NCI-H2081 treated with DMSO at 0.1 percent for 48 hours (cell line): ENCODE measurements at regions not wholly inside any gene's neighbourhood (a gene's known extent, or its start where the extent isn't known, plus 50 kb on each side); places are given as distances from the start of the nearest gene placed in this dataset.

Source experiments
- DNase-seq: peaks from one replicate; lab custom pipeline; 2025; lab: John Stamatoyannopoulos, UW

DNA sequence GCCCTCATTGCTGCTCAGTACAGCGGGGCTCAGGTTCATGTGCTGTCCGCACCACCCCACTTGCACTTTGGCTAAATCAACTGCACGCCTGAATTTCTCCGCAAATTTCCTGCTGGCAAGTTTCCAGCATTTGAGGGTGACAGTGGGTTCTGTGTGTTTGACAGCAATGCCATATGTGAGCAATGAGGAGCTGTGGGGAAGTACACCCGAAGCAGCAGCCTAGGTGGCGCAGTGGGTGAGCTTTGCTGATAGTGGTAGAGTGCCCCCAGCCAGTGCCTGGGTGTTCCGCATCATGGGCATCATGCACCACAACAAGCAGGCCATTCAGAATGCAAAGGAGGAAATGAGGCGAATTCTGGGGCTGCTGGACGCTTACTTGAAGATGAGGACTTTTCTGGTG lies 103.9 kb upstream of the POT1 start:
- DNase-seq: no peak

DNA sequence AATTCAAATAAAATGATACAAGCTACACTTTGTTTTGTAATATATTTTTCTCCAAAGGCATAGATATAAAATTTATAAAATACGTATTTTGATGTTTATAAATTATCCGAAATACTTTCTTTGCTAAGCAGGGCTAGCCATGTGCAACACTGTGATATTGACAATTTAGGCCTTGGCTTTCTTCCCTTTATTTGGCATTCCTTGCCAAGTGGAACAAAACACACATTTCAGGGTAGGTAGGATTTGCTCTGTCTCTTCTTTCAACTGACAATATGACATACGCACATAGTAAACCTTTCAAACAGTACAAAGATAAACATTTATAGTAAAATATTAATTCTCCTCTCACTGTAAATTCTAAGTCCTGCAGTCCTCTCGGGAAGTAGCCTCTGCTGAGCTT lies 103.3 kb upstream of the POT1 start:
- DNase-seq: no peak

DNA sequence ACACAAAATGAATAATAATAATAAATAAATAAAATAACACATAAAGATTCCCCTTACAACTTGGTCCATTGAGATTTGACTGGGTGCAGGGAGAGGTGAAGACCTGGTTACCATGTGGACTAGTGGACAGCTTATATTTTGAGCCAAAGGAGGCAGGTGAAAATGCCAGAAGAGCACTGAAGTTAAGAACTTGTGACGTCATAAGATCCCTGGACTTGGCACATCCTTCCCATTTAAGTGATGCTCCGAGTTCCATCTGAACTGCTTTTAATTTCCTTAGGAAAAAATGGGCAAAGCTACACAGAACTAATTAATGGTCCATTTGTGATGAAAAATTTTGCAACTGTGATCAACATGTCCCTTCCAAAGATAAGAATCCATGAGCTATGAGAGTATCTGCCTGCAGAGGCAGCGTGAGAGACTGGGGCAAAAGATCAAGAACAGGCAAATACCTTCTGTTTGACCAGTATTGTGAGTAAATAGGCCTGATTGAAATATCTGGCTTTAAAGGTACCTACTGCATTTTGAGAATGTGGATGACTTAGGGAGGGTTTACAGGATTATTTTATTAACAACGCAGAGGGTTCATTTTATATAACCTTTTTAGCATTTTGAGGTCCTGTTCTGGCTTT lies 101.2 kb upstream of the POT1 start:
- no peak for DNase-seq

DNA sequence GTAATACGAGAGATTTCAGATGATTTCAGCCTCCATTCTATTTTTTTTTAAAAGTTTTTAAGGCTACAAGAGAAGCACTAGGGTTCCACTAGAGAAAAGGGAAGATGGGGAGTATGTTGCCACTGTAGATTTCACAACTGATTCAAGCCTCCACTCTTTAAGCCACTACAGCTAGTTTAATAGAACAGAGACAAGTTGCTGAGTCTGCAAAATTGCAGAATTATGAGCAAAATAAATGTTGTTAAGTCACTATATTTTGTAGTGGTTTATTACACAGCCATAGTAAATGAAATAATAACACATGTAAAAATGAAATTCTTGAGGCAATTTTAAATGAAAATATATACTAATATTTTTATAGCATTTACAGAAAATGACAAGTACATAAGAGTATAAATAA lies 96.0 kb upstream of the POT1 start:
- DNase-seq: no peak

DNA sequence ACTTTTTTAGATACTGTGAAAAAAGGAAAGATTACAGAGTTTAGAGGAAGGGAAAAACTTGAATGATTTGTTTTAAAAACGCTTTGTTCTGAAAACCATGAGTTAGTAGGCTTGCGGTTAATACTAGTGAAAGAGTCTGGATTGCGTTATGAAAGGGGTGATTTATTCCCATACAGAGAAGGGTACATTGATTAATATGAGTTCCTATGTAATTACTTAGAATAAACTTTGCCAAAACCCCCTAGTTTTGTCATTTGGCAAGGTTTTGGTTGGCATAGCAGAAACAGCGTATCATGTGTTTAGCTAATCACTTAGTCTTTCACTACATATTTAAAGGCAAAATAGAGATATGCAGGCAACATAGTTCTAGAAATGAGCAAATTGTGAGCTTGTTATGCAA lies 91.2 kb upstream of the POT1 start:
- no peak for DNase-seq

DNA sequence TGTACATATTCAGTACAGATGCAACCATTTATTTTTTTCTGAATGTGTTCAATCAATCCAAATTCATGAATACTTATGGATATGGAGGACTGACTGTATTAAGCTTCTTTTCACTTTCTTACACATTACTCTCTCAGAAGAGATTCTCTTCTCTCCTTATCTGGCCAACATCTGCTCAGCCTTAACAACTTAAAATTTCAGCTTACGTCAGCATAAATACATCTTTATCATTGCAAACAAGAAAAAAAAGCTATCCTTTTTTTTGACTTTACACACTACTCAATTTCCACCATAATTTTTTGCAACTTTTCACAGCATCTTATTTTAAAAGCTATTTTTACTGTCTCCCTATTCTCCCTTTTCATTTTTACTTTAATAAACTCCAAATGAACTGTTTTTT lies 80.9 kb upstream of the POT1 start:
- no peak for DNase-seq

DNA sequence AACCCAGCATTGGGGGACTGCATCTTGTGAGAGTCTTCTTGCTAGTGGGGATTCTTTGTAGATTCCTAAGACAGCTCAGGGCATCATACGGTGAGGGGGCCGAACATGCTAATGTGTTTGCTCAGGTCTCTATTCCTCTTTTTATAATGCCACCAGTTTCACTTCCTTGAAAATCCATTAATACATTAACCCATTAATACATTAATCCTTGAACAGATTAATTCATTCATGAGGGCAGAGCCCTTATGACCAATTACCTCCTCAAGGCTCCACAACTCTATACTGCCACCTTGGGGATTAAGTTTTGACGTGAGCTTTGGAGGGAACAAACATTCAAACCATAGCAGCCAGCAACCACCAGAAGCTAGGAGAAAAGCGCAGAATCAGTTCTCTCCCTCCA lies 67.2 kb upstream of the POT1 start:
- no peak for DNase-seq

DNA sequence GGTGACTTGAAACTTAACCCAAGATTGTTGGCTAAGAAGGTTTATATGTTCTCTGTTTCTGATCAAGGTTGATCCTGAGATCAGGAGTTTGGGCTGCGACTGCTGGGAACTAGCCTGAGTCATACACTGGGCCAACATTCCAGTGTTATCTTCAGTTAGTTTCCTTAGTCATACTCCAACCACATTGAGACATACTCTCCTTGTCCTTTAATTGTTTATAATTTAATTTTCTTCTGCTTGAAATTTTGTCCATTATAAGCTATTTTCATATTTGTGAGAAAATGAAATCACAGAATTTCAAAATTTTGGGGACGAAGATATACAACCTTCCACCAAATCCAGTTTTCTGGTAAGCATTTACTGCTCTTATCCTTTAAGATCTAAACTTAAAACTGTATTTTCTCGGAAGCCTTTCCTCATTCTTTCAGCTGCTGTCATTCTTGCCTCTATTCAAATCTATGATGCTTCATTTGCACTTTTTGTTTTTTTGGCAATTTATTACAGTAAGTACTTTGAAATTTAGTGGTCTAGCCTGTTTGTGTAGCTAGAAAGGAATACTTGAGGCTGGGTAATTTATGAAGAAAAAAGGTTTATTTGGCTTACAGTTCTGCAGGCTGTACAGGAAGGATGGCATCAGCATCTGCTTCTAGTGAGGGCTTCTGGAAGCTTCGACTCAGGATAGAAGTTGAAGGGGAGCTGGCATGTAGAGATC lies 63.4 kb upstream of the POT1 start:
- no peak for DNase-seq

DNA sequence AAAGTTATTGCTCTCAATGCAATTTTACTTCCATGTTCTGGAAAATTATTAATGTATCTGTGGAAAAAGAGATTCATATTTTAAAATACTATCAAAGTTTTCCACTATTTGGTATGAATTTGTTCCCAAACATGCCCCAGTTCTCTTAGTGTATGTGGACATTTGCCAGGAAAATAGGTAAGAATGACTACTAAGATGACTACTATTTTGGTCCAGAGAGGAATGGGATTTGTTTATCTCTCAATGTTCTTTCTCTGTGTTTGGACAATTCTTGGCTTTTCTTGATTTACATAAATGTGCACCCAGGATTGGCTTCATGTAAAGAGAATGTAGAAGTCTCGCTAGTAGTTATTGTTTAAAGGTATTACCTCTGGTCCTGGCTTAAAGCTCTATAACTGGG lies 60.3 kb upstream of the POT1 start:
- no peak for DNase-seq
